ENCODE measurements at regions not wholly inside any gene's neighbourhood (a gene's known extent, or its start where the extent isn't known, plus 50 kb on each side); places are given as distances from the start of the nearest gene placed in this dataset.
"Not testable (repeated sequence)": the region's sequence is repeated elsewhere in the genome, so short reads cannot be mapped to it uniquely, and the experiment has no call there.

- Histone ChIP-seq H3K27ac (ENCODE audit: low read length) (no peak overlapping the region), H3K36me3 (ENCODE audit: control insufficient read depth, insufficient read depth, low read length) (no peaks in the 10 kb centered on the region), H3K27me3 (ENCODE audit: control insufficient read depth, insufficient read depth, low read length) (no peaks in the 10 kb centered on the region), H3K9me3 (ENCODE audit: control insufficient read depth, insufficient read depth, low read length) (no peaks in the 10 kb centered on the region), H3K4me1 (ENCODE audit: control insufficient read depth, insufficient read depth, low read length) (no peaks in the 10 kb centered on the region), H3K4me3 (ENCODE audit: low read length) (no peak overlapping the region)
- WGBS (ENCODE audit: insufficient coverage, insufficient read length), result no CpG with 5 or more reads among the region's 1 CpG
- no peak for DNase-seq (ENCODE audit: low read depth, low spot score)
These were observed 765.6 kb downstream of the CDH11 start for GRCh38 chr16:64356267-64356666.

DNA sequence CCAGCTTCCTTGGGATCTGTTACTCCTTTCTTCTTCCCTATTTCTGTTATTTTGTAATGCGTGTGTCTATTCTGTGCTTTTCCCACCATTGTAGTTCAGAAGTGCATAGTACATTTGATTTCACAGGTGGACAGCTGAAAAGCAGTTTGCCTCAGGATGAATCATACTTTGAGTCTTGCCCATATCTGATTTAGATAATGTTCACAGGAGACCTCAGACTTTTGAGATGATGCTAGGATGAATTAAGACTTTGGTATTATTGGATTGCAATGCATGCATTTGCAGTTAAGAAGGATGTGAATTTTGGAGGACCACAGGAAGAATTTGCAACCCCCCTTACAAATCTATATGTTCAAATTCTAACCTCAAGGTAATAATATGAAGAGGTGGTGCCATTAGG, 769.6 kb downstream of the CDH11 start:
- H3K27ac ChIP-seq (ENCODE audit: low read length), result no peak overlapping the region
- H3K9me3 ChIP-seq (ENCODE audit: control insufficient read depth, insufficient read depth, low read length), result no peaks in the 10 kb centered on the region
- H3K4me1 ChIP-seq (ENCODE audit: control insufficient read depth, insufficient read depth, low read length), result no peaks in the 10 kb centered on the region
- no peak overlapping the region for H3K4me3 ChIP-seq (ENCODE audit: low read length)
- no CpG with 5 or more reads among the region's 1 CpG for whole genome bisulfite sequencing (ENCODE audit: insufficient coverage, insufficient read length)
- H3K27me3 ChIP-seq (ENCODE audit: control insufficient read depth, insufficient read depth, low read length), result no peaks in the 10 kb centered on the region
- H3K36me3 ChIP-seq (ENCODE audit: control insufficient read depth, insufficient read depth, low read length), result no peaks in the 10 kb centered on the region
- no peak for DNase-seq (ENCODE audit: low read depth, low spot score)

- no peak for DNase-seq (ENCODE audit: low read depth, low spot score)
- Histone ChIP-seq H3K4me1 (ENCODE audit: control insufficient read depth, insufficient read depth, low read length) (no peaks in the 10 kb centered on the region), H3K27me3 (ENCODE audit: control insufficient read depth, insufficient read depth, low read length) (no peaks in the 10 kb centered on the region), H3K9me3 (ENCODE audit: control insufficient read depth, insufficient read depth, low read length) (no peaks in the 10 kb centered on the region), H3K27ac (ENCODE audit: low read length) (no peak overlapping the region), H3K36me3 (ENCODE audit: control insufficient read depth, insufficient read depth, low read length) (no peaks in the 10 kb centered on the region), H3K4me3 (ENCODE audit: low read length) (no peak overlapping the region)
- WGBS (ENCODE audit: insufficient coverage, insufficient read length), result no CpG with 5 or more reads among the region's 1 CpG
These were observed 770.7 kb downstream of the CDH11 start for GRCh38 chr16:64351121-64351520.

GRCh38 chr16:64346080-64346479, 775.8 kb downstream of the CDH11 start:
- no CpG with 5 or more reads among the region's 4 CpGs for WGBS (ENCODE audit: insufficient coverage, insufficient read length)
- H3K4me1 ChIP-seq (ENCODE audit: control insufficient read depth, insufficient read depth, low read length), result no peaks in the 10 kb centered on the region
- H3K36me3 ChIP-seq (ENCODE audit: control insufficient read depth, insufficient read depth, low read length), result no peaks in the 10 kb centered on the region
- H3K4me3 ChIP-seq (ENCODE audit: low read length), result no peak overlapping the region
- no peaks in the 10 kb centered on the region for H3K9me3 ChIP-seq (ENCODE audit: control insufficient read depth, insufficient read depth, low read length)
- H3K27ac ChIP-seq (ENCODE audit: low read length), result no peak overlapping the region
- no peak for DNase-seq (ENCODE audit: low read depth, low spot score)
- H3K27me3 ChIP-seq (ENCODE audit: control insufficient read depth, insufficient read depth, low read length), result no peaks in the 10 kb centered on the region

DNA sequence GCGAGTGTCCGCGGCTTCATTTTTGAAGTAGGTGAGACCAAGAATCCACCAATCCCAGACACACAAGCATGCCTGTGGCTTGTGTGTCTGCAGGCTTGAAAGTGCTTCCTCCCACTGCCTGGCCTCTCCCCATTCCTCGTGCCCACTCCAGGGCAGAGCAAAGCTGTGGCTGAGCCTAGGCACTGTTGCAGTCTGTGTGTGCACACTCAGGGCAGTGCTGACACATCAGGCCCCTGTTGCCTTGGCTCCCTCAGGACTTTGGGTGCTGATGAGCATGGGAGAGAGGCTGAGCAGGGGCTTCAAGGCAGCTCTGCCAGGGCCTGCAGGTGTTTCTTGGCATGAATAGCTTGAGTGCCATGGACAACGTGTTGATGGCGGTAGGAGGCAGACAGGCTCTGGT, 776.7 kb downstream of the CDH11 start:
- no peak for DNase-seq (ENCODE audit: low read depth, low spot score)
- WGBS (ENCODE audit: insufficient coverage, insufficient read length), result no CpG with 5 or more reads among the region's 6 CpGs
- H3K27ac ChIP-seq (ENCODE audit: low read length), result no peak overlapping the region
- no peaks in the 10 kb centered on the region for H3K36me3 ChIP-seq (ENCODE audit: control insufficient read depth, insufficient read depth, low read length)
- no peaks in the 10 kb centered on the region for H3K9me3 ChIP-seq (ENCODE audit: control insufficient read depth, insufficient read depth, low read length)
- no peak overlapping the region for H3K4me3 ChIP-seq (ENCODE audit: low read length)
- H3K27me3 ChIP-seq (ENCODE audit: control insufficient read depth, insufficient read depth, low read length), result no peaks in the 10 kb centered on the region
- H3K4me1 ChIP-seq (ENCODE audit: control insufficient read depth, insufficient read depth, low read length), result no peaks in the 10 kb centered on the region

DNA sequence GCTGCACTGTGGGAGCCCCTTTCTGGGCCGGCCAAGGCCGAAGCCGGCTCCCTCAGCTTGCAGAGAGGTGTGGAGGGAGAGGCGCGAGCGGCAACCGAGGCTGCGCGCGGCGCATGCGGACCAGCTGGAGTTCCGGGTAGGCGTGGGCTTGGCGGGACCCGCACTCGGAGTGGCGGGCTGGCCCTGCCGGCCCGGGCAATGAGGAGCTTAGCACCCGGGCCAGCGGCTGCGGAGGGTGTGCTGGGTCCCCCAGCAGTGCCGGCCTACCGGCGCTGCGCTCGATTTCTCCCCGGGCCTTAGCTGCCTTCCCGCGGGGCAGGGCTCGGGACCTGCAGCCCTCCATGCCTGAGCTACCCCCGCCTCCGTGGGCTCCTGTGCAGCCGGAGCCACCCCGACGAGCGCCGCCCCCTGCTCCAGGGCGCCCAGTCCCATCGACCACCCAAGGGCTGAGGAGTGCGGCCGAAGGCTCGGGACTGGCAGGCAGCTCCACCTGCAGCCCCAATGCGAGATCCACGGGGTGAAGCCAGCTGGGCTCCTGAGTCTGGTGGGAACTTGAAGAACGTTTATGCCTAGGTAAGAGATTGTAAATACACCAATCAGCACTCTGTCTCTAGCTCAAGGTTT, 777.9 kb downstream of the CDH11 start:
- H3K27ac ChIP-seq (ENCODE audit: low read length); DNase-seq (ENCODE audit: low read depth, low spot score); H3K36me3 ChIP-seq (ENCODE audit: control insufficient read depth, insufficient read depth, low read length); H3K4me1 ChIP-seq (ENCODE audit: control insufficient read depth, insufficient read depth, low read length); H3K27me3 ChIP-seq (ENCODE audit: control insufficient read depth, insufficient read depth, low read length); H3K4me3 ChIP-seq (ENCODE audit: low read length); H3K9me3 ChIP-seq (ENCODE audit: control insufficient read depth, insufficient read depth, low read length): not testable (repeated sequence)
- WGBS (ENCODE audit: insufficient coverage, insufficient read length), result no CpG with 5 or more reads among the region's 47 CpGs

DNA sequence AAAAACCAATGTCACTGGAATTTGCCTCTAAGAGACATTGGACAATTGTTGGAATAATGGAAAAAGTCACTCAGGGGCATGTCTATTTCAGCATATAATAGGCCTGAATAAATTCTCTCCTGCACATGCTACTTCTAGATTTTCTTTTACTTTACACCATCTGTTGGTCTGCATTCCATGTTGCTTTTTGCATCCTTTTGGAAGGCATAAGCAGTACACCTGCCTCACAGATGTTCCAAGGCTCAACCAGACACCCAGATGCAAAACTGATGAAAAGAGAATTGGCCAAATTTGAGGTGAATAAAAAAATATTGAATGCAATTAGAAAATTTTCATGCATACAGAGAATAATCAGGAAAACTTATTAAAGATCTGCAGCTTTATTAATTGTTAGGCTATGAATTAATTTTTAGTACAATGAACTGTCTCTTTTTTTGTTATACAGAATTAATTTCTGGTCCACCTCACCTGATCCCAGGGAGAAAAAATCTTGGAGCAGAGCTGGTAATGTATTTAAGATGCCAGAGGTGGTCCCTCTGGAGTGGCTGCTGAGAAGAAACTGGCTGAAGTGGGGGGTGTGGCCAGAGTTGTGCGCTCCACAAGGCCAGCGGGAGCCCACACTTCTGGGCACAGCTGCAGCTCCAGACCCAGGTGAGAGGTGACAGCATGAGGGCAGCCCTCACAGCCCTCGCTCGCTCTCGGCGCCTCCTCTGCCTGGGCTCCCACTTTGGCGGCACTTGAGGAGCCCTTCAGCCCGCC, 778.6 kb downstream of the CDH11 start:
- Histone ChIP-seq H3K9me3 (ENCODE audit: control insufficient read depth, insufficient read depth, low read length) (no peaks in the 10 kb centered on the region), H3K27me3 (ENCODE audit: control insufficient read depth, insufficient read depth, low read length) (no peaks in the 10 kb centered on the region), H3K4me1 (ENCODE audit: control insufficient read depth, insufficient read depth, low read length) (no peaks in the 10 kb centered on the region), H3K36me3 (ENCODE audit: control insufficient read depth, insufficient read depth, low read length) (no peaks in the 10 kb centered on the region), H3K4me3 (ENCODE audit: low read length) (no peak overlapping the region), H3K27ac (ENCODE audit: low read length) (no peak overlapping the region)
- no CpG with 5 or more reads among the region's 8 CpGs for WGBS (ENCODE audit: insufficient coverage, insufficient read length)
- no peak for DNase-seq (ENCODE audit: low read depth, low spot score)

DNA sequence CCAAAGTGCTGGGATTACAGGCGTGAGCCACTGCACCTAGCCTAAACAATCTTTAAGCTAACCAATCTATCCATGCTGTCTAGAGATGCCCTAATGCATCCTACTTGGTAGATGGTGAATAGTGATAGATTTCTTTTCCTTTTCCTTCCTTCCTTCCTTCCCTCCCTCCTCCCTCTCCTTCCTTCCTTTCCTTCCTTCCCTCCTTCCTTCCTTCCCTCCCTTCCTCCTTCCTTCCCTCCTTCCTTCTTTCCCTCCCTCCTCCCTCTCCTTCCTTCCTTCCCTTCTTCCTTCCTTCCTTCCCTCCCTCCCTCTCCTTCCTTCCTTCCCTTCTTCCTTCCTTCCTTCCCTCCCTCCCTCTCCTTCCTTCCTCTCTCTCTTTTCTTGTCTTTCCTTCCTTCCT, 780.5 kb downstream of the CDH11 start:
- DNase-seq (ENCODE audit: low read depth, low spot score), result not testable (repeated sequence)
- no CpG with 5 or more reads among the region's 1 CpG for WGBS (ENCODE audit: insufficient coverage, insufficient read length)

DNA sequence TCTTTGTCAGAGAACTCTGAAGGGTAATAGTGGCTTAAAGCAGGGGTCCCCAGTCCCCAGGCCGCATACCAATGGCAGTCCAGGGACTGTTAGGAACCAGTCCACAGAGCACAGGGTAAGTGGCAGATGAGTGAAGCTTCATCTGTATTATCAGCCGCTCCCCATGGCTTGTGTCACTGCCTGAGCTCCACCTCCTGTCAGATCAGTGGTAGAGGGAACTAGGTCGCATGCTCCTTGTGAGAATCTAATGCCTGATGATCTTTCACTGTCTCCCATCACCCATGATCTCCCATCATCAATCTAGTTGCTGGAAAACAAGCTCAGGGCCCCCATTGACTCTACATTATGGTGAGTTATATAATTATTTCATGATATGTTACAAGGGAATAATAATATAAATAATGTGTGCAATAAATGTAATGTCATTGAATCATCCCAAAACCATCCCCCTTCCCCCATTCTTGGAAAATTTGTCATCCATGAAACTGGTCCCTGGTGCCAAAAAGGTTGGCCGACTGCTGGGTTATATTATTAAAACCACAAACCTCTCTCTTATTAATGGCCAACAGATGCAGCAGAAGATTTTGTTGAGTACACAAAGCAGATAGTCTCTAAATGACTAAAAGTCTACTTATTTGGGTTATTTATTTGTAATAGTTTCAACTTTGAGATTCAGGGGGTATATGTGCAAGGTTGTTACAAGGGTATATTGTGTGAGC, 782.7 kb downstream of the CDH11 start:
- H3K4me1 ChIP-seq (ENCODE audit: control insufficient read depth, insufficient read depth, low read length), result no peaks in the 10 kb centered on the region
- H3K4me3 ChIP-seq (ENCODE audit: low read length), result no peak overlapping the region
- no peaks in the 10 kb centered on the region for H3K9me3 ChIP-seq (ENCODE audit: control insufficient read depth, insufficient read depth, low read length)
- no CpG with 5 or more reads among the region's 4 CpGs for WGBS (ENCODE audit: insufficient coverage, insufficient read length)
- no peak overlapping the region for H3K27ac ChIP-seq (ENCODE audit: low read length)
- no peaks in the 10 kb centered on the region for H3K36me3 ChIP-seq (ENCODE audit: control insufficient read depth, insufficient read depth, low read length)
- no peak for DNase-seq (ENCODE audit: low read depth, low spot score)
- H3K27me3 ChIP-seq (ENCODE audit: control insufficient read depth, insufficient read depth, low read length), result no peaks in the 10 kb centered on the region

More for the DNA sequence above, 780.5 kb downstream of the CDH11 start:
- H3K27ac ChIP-seq (ENCODE audit: low read length); H3K27me3 ChIP-seq (ENCODE audit: control insufficient read depth, insufficient read depth, low read length); H3K36me3 ChIP-seq (ENCODE audit: control insufficient read depth, insufficient read depth, low read length); H3K4me3 ChIP-seq (ENCODE audit: low read length); H3K4me1 ChIP-seq (ENCODE audit: control insufficient read depth, insufficient read depth, low read length); H3K9me3 ChIP-seq (ENCODE audit: control insufficient read depth, insufficient read depth, low read length): not testable (repeated sequence)

DNA sequence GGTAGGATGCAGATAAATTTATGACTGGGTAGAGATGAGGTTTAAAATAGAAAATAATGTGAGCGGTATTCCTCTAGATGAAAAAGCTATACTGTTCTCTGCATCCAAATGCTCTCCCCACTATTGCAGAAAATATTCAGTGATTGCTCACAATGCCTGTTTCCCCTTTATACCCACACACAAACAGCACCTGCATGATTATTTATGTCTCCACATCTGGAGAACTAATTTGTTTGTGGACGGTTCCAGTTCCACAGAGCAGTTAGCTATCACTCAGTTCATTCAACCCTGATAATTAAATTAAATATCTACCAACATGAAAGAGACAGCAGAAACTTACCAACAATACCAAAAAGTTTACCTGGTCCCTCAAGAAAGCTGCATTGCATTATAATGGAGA, 800.0 kb downstream of the CDH11 start:
- H3K36me3 ChIP-seq (ENCODE audit: control insufficient read depth, insufficient read depth, low read length), result no peaks in the 10 kb centered on the region
- no peak overlapping the region for H3K4me3 ChIP-seq (ENCODE audit: low read length)
- no CpG with 5 or more reads among the region's 2 CpGs for WGBS (ENCODE audit: insufficient coverage, insufficient read length)
- no peaks in the 10 kb centered on the region for H3K27me3 ChIP-seq (ENCODE audit: control insufficient read depth, insufficient read depth, low read length)
- no peaks in the 10 kb centered on the region for H3K9me3 ChIP-seq (ENCODE audit: control insufficient read depth, insufficient read depth, low read length)
- H3K4me1 ChIP-seq (ENCODE audit: control insufficient read depth, insufficient read depth, low read length), result no peaks in the 10 kb centered on the region
- no peak for DNase-seq (ENCODE audit: low read depth, low spot score)
- no peak overlapping the region for H3K27ac ChIP-seq (ENCODE audit: low read length)
